ENCODE measurements at regions not wholly inside any gene's neighbourhood (a gene's known extent, or its start where the extent isn't known, plus 50 kb on each side); places are given as distances from the start of the nearest gene placed in this dataset.
"Not testable (repeated sequence)": the region's sequence is repeated elsewhere in the genome, so short reads cannot be mapped to it uniquely, and the experiment has no call there.

- no peak overlapping the region for H3K4me3 ChIP-seq (replicated peaks; ENCODE audit: insufficient read depth, low read length)
- DNase-seq (ENCODE audit: low read depth in 1 of 2, low spot score in 1 of 2): no peak
- no peak for TF ChIP-seq SPI1 (IDR thresholded peaks at IDR 0.05; ENCODE audit: borderline replicate concordance, low read depth)
Observed at GRCh38 chr7:119737390-119737789, 535.6 kb upstream of the KCND2 start.

GRCh38 chr7:119745280-119745679 lies 527.7 kb upstream of the KCND2 start:
- DNase-seq (ENCODE audit: low read depth in 1 of 2, low spot score in 1 of 2); H3K27me3 ChIP-seq (ENCODE audit: insufficient read depth, poor library complexity, severe bottlenecking); H3K27ac ChIP-seq (replicated peaks); H3K4me3 ChIP-seq (replicated peaks; ENCODE audit: insufficient read depth, low read length): not testable (repeated sequence)

More at GRCh38 chr7:119737390-119737789, 535.6 kb upstream of the KCND2 start:
- no peaks in the 10 kb centered on the region for H3K27me3 ChIP-seq (ENCODE audit: insufficient read depth, poor library complexity, severe bottlenecking)
- H3K27ac ChIP-seq (replicated peaks): no peak overlapping the region

- Histone ChIP-seq H3K27ac (replicated peaks) (no peak overlapping the region), H3K27me3 (ENCODE audit: insufficient read depth, poor library complexity, severe bottlenecking) (no peaks in the 10 kb centered on the region), H3K4me3 (replicated peaks; ENCODE audit: insufficient read depth, low read length) (no peak overlapping the region)
- no peak for TF ChIP-seq CTCF (IDR thresholded peaks at IDR 0.05; ENCODE audit: insufficient read depth, low read length)
- no peak for DNase-seq (ENCODE audit: low read depth in 1 of 2, low spot score in 1 of 2)
Observed at GRCh38 chr7:119748251-119748860, 524.6 kb upstream of the KCND2 start.

- Histone ChIP-seq H3K27ac (replicated peaks) (no peak overlapping the region), H3K27me3 (ENCODE audit: insufficient read depth, poor library complexity, severe bottlenecking) (no peaks in the 10 kb centered on the region), H3K4me3 (replicated peaks; ENCODE audit: insufficient read depth, low read length) (no peak overlapping the region)
- TF ChIP-seq REST (IDR thresholded peaks at IDR 0.05; ENCODE audit: insufficient replicate concordance, low read depth) (no peak), POLR2AphosphoS5 (IDR thresholded peaks at IDR 0.05; ENCODE audit: low read depth) (no peak), GABPA (IDR thresholded peaks at IDR 0.05; ENCODE audit: low read depth) (no peak), SPI1 (IDR thresholded peaks at IDR 0.05; ENCODE audit: borderline replicate concordance, low read depth) (no peak), CTCF (IDR thresholded peaks at IDR 0.05; ENCODE audit: insufficient read depth, low read length) (no peak)
- no peak for DNase-seq (ENCODE audit: low read depth in 1 of 2, low spot score in 1 of 2)
Observed at GRCh38 chr7:119748991-119749390, 524.0 kb upstream of the KCND2 start.

GRCh38 chr7:119756687-119757086 lies 516.3 kb upstream of the KCND2 start:
- H3K4me3 ChIP-seq (replicated peaks; ENCODE audit: insufficient read depth, low read length): no peak overlapping the region
- H3K27me3 ChIP-seq (ENCODE audit: insufficient read depth, poor library complexity, severe bottlenecking): no peaks in the 10 kb centered on the region
- no peak for DNase-seq (ENCODE audit: low read depth in 1 of 2, low spot score in 1 of 2)
- no peak overlapping the region for H3K27ac ChIP-seq (replicated peaks)
- TF ChIP-seq POLR2AphosphoS5 (IDR thresholded peaks at IDR 0.05; ENCODE audit: low read depth): no peak
- no peak for TF ChIP-seq SPI1 (IDR thresholded peaks at IDR 0.05; ENCODE audit: borderline replicate concordance, low read depth)
- TF ChIP-seq GABPA (IDR thresholded peaks at IDR 0.05; ENCODE audit: low read depth): no peak
- no peak for TF ChIP-seq REST (IDR thresholded peaks at IDR 0.05; ENCODE audit: insufficient replicate concordance, low read depth)
- no peak for TF ChIP-seq CTCF (IDR thresholded peaks at IDR 0.05; ENCODE audit: insufficient read depth, low read length)
